OCI-LY3 (cell line): ENCODE measurements at regions not wholly inside any gene's neighbourhood (a gene's known extent, or its start where the extent isn't known, plus 50 kb on each side); places are given as distances from the start of the nearest gene placed in this dataset.

Experiments used
- EZH2phosphoT487 ChIP-seq: fragments of 200-600 bp; shearing (Covaris generic); IDR thresholded peaks from 2 replicates; pipeline ENCODE4 v1.6.1; 2018; ENCODE audit warnings: antibody characterized with exemption, mixed run types, low read depth
- TF ChIP-seq, protein P1 (sequence below): fragments of 200-600, 300-600 bp; sonication (generic); IDR thresholded peaks from 2 replicates; pipeline ENCODE4 v1.5.1; 2014; ENCODE audit warnings: antibody characterized with exemption, low read length, low read depth

DNA sequence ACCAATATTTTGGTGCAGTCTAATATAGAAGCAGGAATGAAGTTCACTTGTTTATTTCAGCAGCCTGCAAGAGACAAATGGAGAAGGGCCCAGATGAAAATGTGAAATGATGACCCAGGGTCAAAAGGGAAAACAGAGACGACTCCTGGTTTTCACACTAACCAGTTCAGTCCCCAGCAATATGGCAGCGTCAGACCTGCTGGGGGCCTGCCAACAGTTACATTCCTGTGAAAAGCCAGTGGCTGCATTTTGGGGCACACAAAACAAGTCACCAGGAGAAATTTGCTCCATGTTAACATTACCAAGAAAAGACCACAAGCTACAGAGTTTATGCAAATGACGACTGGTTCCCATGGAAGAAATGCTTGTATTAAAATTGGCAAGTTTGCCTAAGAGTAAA, 80.2 kb downstream of the CCDC34 start:
- no peak for TF ChIP-seq EZH2phosphoT487
- TF ChIP-seq, protein P1, sequence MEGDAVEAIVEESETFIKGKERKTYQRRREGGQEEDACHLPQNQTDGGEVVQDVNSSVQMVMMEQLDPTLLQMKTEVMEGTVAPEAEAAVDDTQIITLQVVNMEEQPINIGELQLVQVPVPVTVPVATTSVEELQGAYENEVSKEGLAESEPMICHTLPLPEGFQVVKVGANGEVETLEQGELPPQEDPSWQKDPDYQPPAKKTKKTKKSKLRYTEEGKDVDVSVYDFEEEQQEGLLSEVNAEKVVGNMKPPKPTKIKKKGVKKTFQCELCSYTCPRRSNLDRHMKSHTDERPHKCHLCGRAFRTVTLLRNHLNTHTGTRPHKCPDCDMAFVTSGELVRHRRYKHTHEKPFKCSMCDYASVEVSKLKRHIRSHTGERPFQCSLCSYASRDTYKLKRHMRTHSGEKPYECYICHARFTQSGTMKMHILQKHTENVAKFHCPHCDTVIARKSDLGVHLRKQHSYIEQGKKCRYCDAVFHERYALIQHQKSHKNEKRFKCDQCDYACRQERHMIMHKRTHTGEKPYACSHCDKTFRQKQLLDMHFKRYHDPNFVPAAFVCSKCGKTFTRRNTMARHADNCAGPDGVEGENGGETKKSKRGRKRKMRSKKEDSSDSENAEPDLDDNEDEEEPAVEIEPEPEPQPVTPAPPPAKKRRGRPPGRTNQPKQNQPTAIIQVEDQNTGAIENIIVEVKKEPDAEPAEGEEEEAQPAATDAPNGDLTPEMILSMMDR: no peak
